Psoas muscle (tissue), 7 donors: ENCODE measurements at regions not wholly inside any gene's neighbourhood (a gene's known extent, or its start where the extent isn't known, plus 50 kb on each side); places are given as distances from the start of the nearest gene placed in this dataset.

Experiments
- ATAC-seq, 4 donors: fragments of 200-7000 bp; cut with Tn5 transposase; one replicate each; pipeline ENCODE4 v1.9.1; 2020; ENCODE audit warnings: moderate library complexity in 3 of 4, mild to moderate bottlenecking in 2 of 4
- DNase-seq, 2 donors: peaks; one replicate each; pipeline ENCODE4 v3.0.0-alpha.2; 2020
- H3K27ac ChIP-seq: fragments of 200-600 bp; one replicate; pipeline ENCODE4 v1.8.0; 2022
- H3K27me3 ChIP-seq, 3 donors: fragments of 200-600 bp in 1 of 3; one replicate each; pipeline versions ENCODE4 v1.6.1 to v1.8.0; 2013 to 2022; ENCODE audit warnings: low read length in 2 of 3, mild to moderate bottlenecking in 2 of 3, moderate library complexity in 1 of 3; ENCODE audit not compliant: insufficient read depth in 3 of 3
- H3K36me3 ChIP-seq, 2 donors: fragments of 200-600 bp in 1 of 2; one replicate each; pipeline versions ENCODE4 v1.6.1 to v1.8.0; 2013 to 2022; ENCODE audit warnings: low read depth in 1 of 2, mild to moderate bottlenecking in 1 of 2, moderate library complexity in 1 of 2; ENCODE audit not compliant: insufficient read depth in 1 of 2
- H3K4me1 ChIP-seq: fragments of 200-600 bp; one replicate; pipeline ENCODE4 v1.8.0; 2022
- H3K4me3 ChIP-seq: fragments of 200-600 bp; one replicate; pipeline ENCODE4 v1.8.0; 2022; ENCODE audit warnings: mild to moderate bottlenecking
- H3K9me3 ChIP-seq: fragments of 200-600 bp; one replicate; pipeline ENCODE4 v1.8.0; 2022
- CTCF ChIP-seq: fragments of 200-600 bp; IDR thresholded peaks from one replicate; pipeline ENCODE4 v1.8.0; 2022; ENCODE audit warnings: antibody characterized with exemption
- WGBS, 3 donors: extraction: QIAGEN DNeasy Blood & Tissue Kit; methylation state at CpG; one replicate each; pipeline versions ENCODE4 v1.1.6 to v1.1.7; 2013; 5-methylcytosine and 5-hydroxymethylcytosine counted together
- intact Hi-C, 2 donors: fragments of 100-400 bp; cut with DNase I; formaldehyde crosslinking; loops; one replicate each; pipeline versions ENCODE4 v1.11.0 to v1.14.2; 2022
- donor health status: healthy with polysubstance abuse.
- donor health status: DM: no; HTN: no; CAD: no; lungs with moderate emphysema.
- donor health status: Bipolar disorder and iron deficiency.
- donor health status: healthy.
- donor health status: DM: yes; HTN: yes; CAD: no.
- donor health status: DM: no; HTN: no; CAD: no.
- donor health status: DM: yes; HTN: yes; CAD: no.

- DNase-seq: no peak
- no peak for ATAC-seq
- Histone ChIP-seq H3K27ac (no peak overlapping the region), H3K9me3 (no peaks in the 10 kb centered on the region), H3K4me3 (no peak overlapping the region), H3K36me3 (no peaks in the 10 kb centered on the region), H3K27me3 (no peaks in the 10 kb centered on the region), H3K4me1 (no peaks in the 10 kb centered on the region)
- TF ChIP-seq CTCF: no peak
- intact Hi-C loops: no loop called here
- 53 to 61% (median 53%) methylated on average over 3 of the region's 3 CpGs for WGBS, 3 donors
These were observed 1602.9 kb downstream of the KCNT2 start for GRCh38 chr1:195005338-195005737.

GRCh38 chr1:194990483-194990882 lies 1617.8 kb downstream of the KCNT2 start:
- DNase-seq: no peak
- Histone ChIP-seq H3K4me3 (no peak overlapping the region), H3K27ac (no peak overlapping the region), H3K9me3 (no peaks in the 10 kb centered on the region), H3K36me3 (no peaks in the 10 kb centered on the region), H3K4me1 (no peaks in the 10 kb centered on the region), H3K27me3 (no peaks in the 10 kb centered on the region)
- 82 to 86% (median 84%) methylated on average over 2 of the region's 2 CpGs for WGBS, 3 donors
- intact Hi-C loops: no loop called here
- ATAC-seq: no peak
- TF ChIP-seq CTCF: no peak

GRCh38 chr1:194975913-194976312 lies 1632.3 kb downstream of the KCNT2 start:
- Histone ChIP-seq H3K9me3 (no peaks in the 10 kb centered on the region), H3K36me3 (no peaks in the 10 kb centered on the region), H3K4me3 (no peak overlapping the region), H3K27me3 (no peaks in the 10 kb centered on the region), H3K27ac (no peak overlapping the region), H3K4me1 (no peaks in the 10 kb centered on the region)
- no peak for TF ChIP-seq CTCF
- 88 to 92% (median 90%) methylated on average over 1 of the region's 1 CpG for WGBS, 3 donors
- ATAC-seq (no peak), DNase-seq (no peak)
- intact Hi-C loops: no loop called here

- intact Hi-C loops: no loop called here
- DNase-seq (no peak), ATAC-seq (no peak)
- H3K36me3 ChIP-seq: no peaks in the 10 kb centered on the region
- no peak overlapping the region for H3K4me3 ChIP-seq
- WGBS, 3 donors: 19 to 31% (median 25%) methylated on average over 1 of the region's 1 CpG
- TF ChIP-seq CTCF: no peak
- no peaks in the 10 kb centered on the region for H3K9me3 ChIP-seq
- no peaks in the 10 kb centered on the region for H3K27me3 ChIP-seq
- H3K4me1 ChIP-seq: no peaks in the 10 kb centered on the region
- no peak overlapping the region for H3K27ac ChIP-seq
These were observed 1639.3 kb downstream of the KCNT2 start for GRCh38 chr1:194968916-194969315.

- TF ChIP-seq CTCF: no peak
- WGBS, 3 donors: 19 to 33% (median 31%) methylated on average over 1 of the region's 1 CpG
- Histone ChIP-seq H3K4me1 (no peaks in the 10 kb centered on the region), H3K4me3 (no peak overlapping the region), H3K36me3 (no peaks in the 10 kb centered on the region), H3K9me3 (no peaks in the 10 kb centered on the region), H3K27me3 (no peaks in the 10 kb centered on the region), H3K27ac (no peak overlapping the region)
- no peak for ATAC-seq
- DNase-seq: no peak
- intact Hi-C loops: no loop called here
These were observed 1648.4 kb downstream of the KCNT2 start for GRCh38 chr1:194959795-194960194.
